Stimulated activated CD8-positive, alpha-beta memory T cell treated with anti-CD3 and anti-CD28 coated beads, Interleukin-4, amount 100 ng/mL, for 4 hours (primary cell): ENCODE measurements at regions not wholly inside any gene's neighbourhood (a gene's known extent, or its start where the extent isn't known, plus 50 kb on each side); places are given as distances from the start of the nearest gene placed in this dataset.
"Not testable (repeated sequence)": the region's sequence is repeated elsewhere in the genome, so short reads cannot be mapped to it uniquely, and the experiment has no call there.

Source experiments
- DNase-seq, 2 donors: peaks; one replicate each; pipeline ENCODE4 v3.0.0-alpha.2; 2020; ENCODE audit warnings: low read depth in 2 of 2, low spot score in 1 of 2

- no peak for DNase-seq
Observed at GRCh38 chr2:189308056-189308790, 128.7 kb upstream of the COL5A2 start.

- no peak for DNase-seq
Observed at GRCh38 chr2:189309331-189309730, 129.8 kb upstream of the COL5A2 start.

GRCh38 chr2:189312211-189312610 is 129.1 kb upstream of the WDR75 start:
- no peak for DNase-seq

GRCh38 chr2:189312643-189313042 is 128.6 kb upstream of the WDR75 start:
- DNase-seq, result no peak

- DNase-seq, result no peak
Observed at GRCh38 chr2:189318761-189319160, 122.5 kb upstream of the WDR75 start.

- not testable (repeated sequence) for DNase-seq
Observed at GRCh38 chr2:189319424-189319823, 121.8 kb upstream of the WDR75 start.

GRCh38 chr2:189327879-189328847 is 113.1 kb upstream of the WDR75 start:
- no peak for DNase-seq

GRCh38 chr2:189328848-189329245 is 112.4 kb upstream of the WDR75 start:
- DNase-seq, result no peak

- no peak for DNase-seq
Observed at GRCh38 chr2:189336276-189336975, 104.8 kb upstream of the WDR75 start.

GRCh38 chr2:189337656-189338055 is 103.6 kb upstream of the WDR75 start:
- no peak for DNase-seq

- no peak for DNase-seq
Observed at GRCh38 chr2:189338115-189338514, 103.2 kb upstream of the WDR75 start.

- no peak for DNase-seq
Observed at GRCh38 chr2:189341077-189341476, 100.2 kb upstream of the WDR75 start.

- DNase-seq, result no peak
Observed at GRCh38 chr2:189344043-189344442, 97.2 kb upstream of the WDR75 start.

- DNase-seq, result no peak
Observed at GRCh38 chr2:189347540-189347939, 93.7 kb upstream of the WDR75 start.

- no peak for DNase-seq
Observed at GRCh38 chr2:189348369-189348768, 92.9 kb upstream of the WDR75 start.

GRCh38 chr2:189350540-189351209 is 90.6 kb upstream of the WDR75 start:
- no peak for DNase-seq

- DNase-seq, result not testable (repeated sequence)
Observed at GRCh38 chr2:189351933-189352332, 89.3 kb upstream of the WDR75 start.

GRCh38 chr2:189357375-189357774 is 83.9 kb upstream of the WDR75 start:
- DNase-seq, result not testable (repeated sequence)

GRCh38 chr2:189360861-189361260 is 80.4 kb upstream of the WDR75 start:
- no peak for DNase-seq

GRCh38 chr2:189362283-189362682 is 79.0 kb upstream of the WDR75 start:
- DNase-seq, result no peak

- DNase-seq, result no peak
Observed at GRCh38 chr2:189363559-189363958, 77.7 kb upstream of the WDR75 start.
